Progenitor cell of endocrine pancreas (in vitro differentiated cells): ENCODE measurements at regions not wholly inside any gene's neighbourhood (a gene's known extent, or its start where the extent isn't known, plus 50 kb on each side); places are given as distances from the start of the nearest gene placed in this dataset.

Source experiments
- DNase-seq: peaks from one replicate; pipeline ENCODE4 v3.0.0; 2021; ENCODE audit warnings: low spot score; ENCODE audit not compliant: unreplicated experiment
- H3K27ac Mint-ChIP-seq: 2 replicates; pipeline ENCODE4 v1.8.0; 2021; ENCODE audit warnings: mild to moderate bottlenecking, moderate library complexity, mixed read lengths
- H3K27me3 Mint-ChIP-seq: 2 replicates; pipeline ENCODE4 v1.8.0; 2021; ENCODE audit warnings: mixed read lengths
- H3K36me3 Mint-ChIP-seq: 2 replicates; pipeline ENCODE4 v1.8.0; 2022; ENCODE audit warnings: mixed read lengths; ENCODE audit not compliant: insufficient read depth
- H3K4me1 Mint-ChIP-seq: 2 replicates; pipeline ENCODE4 v1.8.0; 2021; ENCODE audit warnings: low read depth, mixed read lengths
- H3K4me3 Mint-ChIP-seq: 2 replicates; pipeline ENCODE4 v1.8.0; 2021; ENCODE audit warnings: low read depth, mild to moderate bottlenecking, moderate library complexity, mixed read lengths
- H3K9me3 Mint-ChIP-seq: 2 replicates; pipeline ENCODE4 v1.8.0; 2021; ENCODE audit warnings: low read depth, mixed read lengths
- TF ChIP-seq, protein P1 (sequence below): fragments of 200-600 bp; sonication (generic); IDR thresholded peaks from one replicate; pipeline ENCODE4 v1.5.0; 2021; ENCODE audit warnings: antibody characterized with exemption, mild to moderate bottlenecking; ENCODE audit not compliant: unreplicated experiment

DNA sequence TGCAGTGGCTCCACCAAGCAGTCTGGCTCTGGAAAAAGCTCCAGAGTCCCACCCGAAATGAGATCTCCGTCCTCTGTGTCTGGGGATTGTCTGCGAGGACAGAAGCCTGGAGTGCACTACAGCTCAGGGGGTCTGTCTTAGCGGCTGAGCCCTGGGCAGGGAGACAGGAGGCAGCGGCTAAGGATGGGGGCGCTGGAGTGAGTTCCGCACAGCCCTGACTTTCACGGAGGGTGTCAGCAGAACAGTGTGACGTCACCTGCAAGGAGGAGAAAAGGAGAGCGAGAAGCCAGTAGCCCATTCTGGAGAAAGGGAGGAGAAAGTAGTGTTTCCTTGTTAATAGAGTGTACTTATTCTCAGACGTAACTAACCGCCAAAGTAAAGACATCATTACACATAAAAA, 97.6 kb downstream of the FAM50B start:
- no peak overlapping the region for H3K27ac Mint-ChIP-seq
- no peaks in the 10 kb centered on the region for H3K9me3 Mint-ChIP-seq
- peaks cover 36% of the 10 kb centered on the region for H3K27me3 Mint-ChIP-seq
- TF ChIP-seq, protein P1, sequence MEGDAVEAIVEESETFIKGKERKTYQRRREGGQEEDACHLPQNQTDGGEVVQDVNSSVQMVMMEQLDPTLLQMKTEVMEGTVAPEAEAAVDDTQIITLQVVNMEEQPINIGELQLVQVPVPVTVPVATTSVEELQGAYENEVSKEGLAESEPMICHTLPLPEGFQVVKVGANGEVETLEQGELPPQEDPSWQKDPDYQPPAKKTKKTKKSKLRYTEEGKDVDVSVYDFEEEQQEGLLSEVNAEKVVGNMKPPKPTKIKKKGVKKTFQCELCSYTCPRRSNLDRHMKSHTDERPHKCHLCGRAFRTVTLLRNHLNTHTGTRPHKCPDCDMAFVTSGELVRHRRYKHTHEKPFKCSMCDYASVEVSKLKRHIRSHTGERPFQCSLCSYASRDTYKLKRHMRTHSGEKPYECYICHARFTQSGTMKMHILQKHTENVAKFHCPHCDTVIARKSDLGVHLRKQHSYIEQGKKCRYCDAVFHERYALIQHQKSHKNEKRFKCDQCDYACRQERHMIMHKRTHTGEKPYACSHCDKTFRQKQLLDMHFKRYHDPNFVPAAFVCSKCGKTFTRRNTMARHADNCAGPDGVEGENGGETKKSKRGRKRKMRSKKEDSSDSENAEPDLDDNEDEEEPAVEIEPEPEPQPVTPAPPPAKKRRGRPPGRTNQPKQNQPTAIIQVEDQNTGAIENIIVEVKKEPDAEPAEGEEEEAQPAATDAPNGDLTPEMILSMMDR, result no peak
- H3K4me3 Mint-ChIP-seq, result no peak overlapping the region
- no peaks in the 10 kb centered on the region for H3K36me3 Mint-ChIP-seq
- DNase-seq, result no peak
- H3K4me1 Mint-ChIP-seq, result no peaks in the 10 kb centered on the region

DNA sequence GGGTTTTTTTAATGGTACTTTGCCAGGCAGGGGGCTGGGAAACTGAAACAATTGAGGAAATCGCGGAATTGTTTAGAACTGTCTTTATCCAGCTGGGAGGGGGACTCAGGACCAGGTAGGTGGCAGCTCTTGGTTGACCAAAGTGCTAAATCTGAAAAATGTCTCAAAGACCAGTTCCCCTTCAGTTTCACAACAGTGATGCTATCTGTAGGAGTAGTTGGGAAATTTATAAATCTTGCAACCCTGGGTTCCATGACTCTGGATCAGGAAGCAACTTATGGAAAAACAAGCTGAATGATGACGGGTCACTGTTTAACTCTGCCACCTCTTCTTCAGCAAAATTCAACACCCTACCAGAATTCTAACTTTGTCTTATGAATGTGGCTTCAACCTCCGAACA, 99.7 kb downstream of the FAM50B start:
- Mint-ChIP-seq H3K27me3 (peaks cover 32% of the 10 kb centered on the region), H3K27ac (no peak overlapping the region), H3K4me3 (no peak overlapping the region), H3K4me1 (no peaks in the 10 kb centered on the region), H3K9me3 (peaks cover 8% of the 10 kb centered on the region), H3K36me3 (no peaks in the 10 kb centered on the region)
- TF ChIP-seq, protein P1, result no peak
- DNase-seq, result no peak

DNA sequence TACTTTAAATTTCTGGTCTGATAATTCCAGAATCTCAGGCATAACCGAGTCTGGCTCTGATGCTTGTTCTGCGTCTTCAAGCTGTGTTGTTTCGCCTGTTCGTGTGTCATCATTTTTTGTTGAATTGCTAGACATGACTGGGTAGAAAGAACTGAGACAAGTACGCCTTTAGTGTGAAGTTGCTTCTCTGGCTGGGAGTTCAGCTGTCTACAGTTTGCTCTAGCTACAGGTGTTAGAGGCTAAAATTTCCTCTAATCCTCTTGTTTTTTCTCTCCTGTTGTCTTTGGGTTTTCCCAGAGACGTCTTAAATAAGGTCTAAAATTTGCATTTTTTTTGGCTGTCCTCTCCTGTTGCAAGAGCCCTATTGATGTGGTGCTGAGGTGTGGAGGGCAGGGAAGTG, 100.3 kb downstream of the FAM50B start:
- Mint-ChIP-seq H3K36me3 (no peaks in the 10 kb centered on the region), H3K4me1 (no peaks in the 10 kb centered on the region), H3K27me3 (peaks cover 27% of the 10 kb centered on the region), H3K4me3 (no peak overlapping the region), H3K9me3 (peaks cover 8% of the 10 kb centered on the region), H3K27ac (no peak overlapping the region)
- no peak for DNase-seq
- TF ChIP-seq, protein P1, result no peak

DNA sequence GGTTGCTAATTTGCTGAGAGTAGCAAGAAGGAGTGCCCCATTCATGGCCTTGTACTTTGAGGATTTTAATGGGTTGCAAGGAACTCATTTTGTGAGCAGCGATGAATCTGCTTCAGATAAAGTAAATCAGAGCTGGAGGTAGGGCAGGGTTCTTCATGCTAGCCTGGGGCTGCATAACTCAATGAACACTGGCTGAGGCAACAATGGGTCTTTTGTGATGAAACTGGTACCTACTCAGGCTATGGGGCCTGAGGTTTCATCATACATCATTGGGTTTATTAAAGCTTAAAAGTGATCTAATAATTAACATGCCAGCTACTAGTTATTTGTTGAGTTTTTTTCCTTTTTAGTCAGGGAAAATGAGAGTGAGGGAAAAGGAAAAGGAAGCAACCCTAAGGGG, 106.9 kb downstream of the FAM50B start:
- H3K27ac Mint-ChIP-seq, result no peak overlapping the region
- TF ChIP-seq, protein P1, result no peak
- no peak for DNase-seq
- H3K4me1 Mint-ChIP-seq, result no peaks in the 10 kb centered on the region
- H3K4me3 Mint-ChIP-seq, result no peak overlapping the region
- peaks cover 3% of the 10 kb centered on the region for H3K27me3 Mint-ChIP-seq
- H3K9me3 Mint-ChIP-seq, result peaks cover 12% of the 10 kb centered on the region
- H3K36me3 Mint-ChIP-seq, result no peaks in the 10 kb centered on the region

DNA sequence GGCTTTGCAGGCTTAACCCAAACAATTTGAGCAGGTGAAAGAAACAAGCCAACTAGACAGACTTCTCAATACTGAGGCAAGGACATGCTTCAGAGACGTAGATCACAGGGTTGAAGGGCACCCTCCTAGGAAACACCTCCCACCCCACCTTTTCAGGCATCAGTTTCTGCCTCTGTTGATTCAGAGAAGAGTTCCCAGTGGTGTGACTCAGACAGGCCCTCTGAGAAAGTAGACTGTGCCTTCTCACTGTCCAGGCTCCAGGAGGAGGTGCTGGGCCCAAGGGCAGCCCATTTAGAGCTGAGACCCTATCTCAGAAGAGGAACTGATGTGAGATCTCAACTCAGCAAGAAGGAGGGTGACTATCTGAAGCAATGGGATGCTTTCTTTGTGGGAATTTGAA, 108.1 kb downstream of the FAM50B start:
- H3K27me3 Mint-ChIP-seq, result peaks cover 3% of the 10 kb centered on the region
- no peaks in the 10 kb centered on the region for H3K36me3 Mint-ChIP-seq
- H3K4me3 Mint-ChIP-seq, result no peak overlapping the region
- H3K4me1 Mint-ChIP-seq, result no peaks in the 10 kb centered on the region
- DNase-seq, result no peak
- TF ChIP-seq, protein P1, result no peak
- H3K9me3 Mint-ChIP-seq, result peaks cover 12% of the 10 kb centered on the region
- H3K27ac Mint-ChIP-seq, result no peak overlapping the region
